NB4 (cell line): ENCODE measurements at regions not wholly inside any gene's neighbourhood (a gene's known extent, or its start where the extent isn't known, plus 50 kb on each side); places are given as distances from the start of the nearest gene placed in this dataset.

Experiments
- DNase-seq: peaks from one replicate; pipeline ENCODE4 v3.0.0; 2010; ENCODE audit warnings: low read depth
- H3K4me3 ChIP-seq: one replicate; pipeline ENCODE4 v1.5.1; 2011; ENCODE audit warnings: mild to moderate bottlenecking, low read depth, low read length, moderate library complexity
- CTCF ChIP-seq: IDR thresholded peaks from one replicate; pipeline ENCODE4 v1.5.1; 2012; ENCODE audit warnings: low read depth, low read length
- MAX ChIP-seq: IDR thresholded peaks from 2 replicates; pipeline ENCODE4 v1.6.1; 2011; ENCODE audit warnings: low read depth, low read length
- MYC ChIP-seq: IDR thresholded peaks from 2 replicates; pipeline ENCODE4 v1.6.1; 2011; ENCODE audit warnings: low read depth, low read length
- POLR2A ChIP-seq: IDR thresholded peaks from 2 replicates; pipeline ENCODE4 v1.6.1; 2011; ENCODE audit warnings: mild to moderate bottlenecking; ENCODE audit not compliant: insufficient read length; ENCODE audit errors: extremely low read depth

- H3K4me3 ChIP-seq: no peak overlapping the region
- DNase-seq: no peak
- TF ChIP-seq MYC: no peak
These were observed 87.7 kb upstream of the ALDH1L1 start for GRCh38 chr3:126267976-126268615.

GRCh38 chr3:126267169-126267975, 87.0 kb upstream of the ALDH1L1 start:
- TF ChIP-seq MYC (no peak), CTCF (no peak), POLR2A (no peak), MAX (no peak)
- no peak overlapping the region for H3K4me3 ChIP-seq
- peak; percentile 70 for DNase-seq

- H3K4me3 ChIP-seq: no peak overlapping the region
- TF ChIP-seq MYC (no peak), MAX (no peak), POLR2A (no peak), CTCF (no peak)
These were observed 86.4 kb upstream of the ALDH1L1 start for GRCh38 chr3:126266850-126267168.

GRCh38 chr3:126266291-126266840, 86.0 kb upstream of the ALDH1L1 start:
- DNase-seq: no peak
- H3K4me3 ChIP-seq: no peak overlapping the region
- TF ChIP-seq MAX (no peak), MYC (no peak), POLR2A (no peak), CTCF (no peak)

More at GRCh38 chr3:126266850-126267168, 86.4 kb upstream of the ALDH1L1 start:
- no peak for DNase-seq

GRCh38 chr3:126264952-126265351, 84.6 kb upstream of the ALDH1L1 start:
- no peak overlapping the region for H3K4me3 ChIP-seq
- DNase-seq: no peak
- TF ChIP-seq MYC (no peak), POLR2A (no peak), CTCF (no peak), MAX (no peak)

GRCh38 chr3:126264381-126264780, 84.0 kb upstream of the ALDH1L1 start:
- DNase-seq: no peak
- no peak overlapping the region for H3K4me3 ChIP-seq
- TF ChIP-seq POLR2A: no peak
- TF ChIP-seq MAX: no peak
- no peak for TF ChIP-seq MYC
- no peak for TF ChIP-seq CTCF
